ENCODE measurements at regions not wholly inside any gene's neighbourhood (a gene's known extent, or its start where the extent isn't known, plus 50 kb on each side); places are given as distances from the start of the nearest gene placed in this dataset.

DNA sequence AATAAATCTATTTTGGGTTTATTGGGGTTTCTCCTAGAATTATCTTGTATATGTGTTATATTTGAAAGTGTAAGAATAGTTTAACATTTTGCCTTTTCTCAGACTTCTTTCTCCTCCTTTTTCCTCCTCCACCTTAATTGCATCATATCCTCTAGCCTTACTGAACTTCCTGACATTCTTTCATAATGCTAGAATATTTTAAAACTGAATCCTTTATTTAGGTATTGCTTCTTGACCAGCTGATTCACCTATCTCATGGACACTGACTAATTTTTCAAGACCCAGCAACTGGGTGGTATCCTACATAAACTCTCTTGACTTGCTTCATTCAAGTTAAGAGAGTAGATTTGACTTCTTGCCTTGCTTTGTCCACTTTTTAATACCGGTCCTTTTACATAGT, 1508.9 kb downstream of the STIM2 start:
- TF ChIP-seq POLR2A (IDR thresholded peaks at IDR 0.05; ENCODE audit: low read depth, low read length): no peak
- TF ChIP-seq RBBP5 (conservative IDR thresholded peaks at IDR 0.05): no peak
- TF ChIP-seq, protein P1, sequence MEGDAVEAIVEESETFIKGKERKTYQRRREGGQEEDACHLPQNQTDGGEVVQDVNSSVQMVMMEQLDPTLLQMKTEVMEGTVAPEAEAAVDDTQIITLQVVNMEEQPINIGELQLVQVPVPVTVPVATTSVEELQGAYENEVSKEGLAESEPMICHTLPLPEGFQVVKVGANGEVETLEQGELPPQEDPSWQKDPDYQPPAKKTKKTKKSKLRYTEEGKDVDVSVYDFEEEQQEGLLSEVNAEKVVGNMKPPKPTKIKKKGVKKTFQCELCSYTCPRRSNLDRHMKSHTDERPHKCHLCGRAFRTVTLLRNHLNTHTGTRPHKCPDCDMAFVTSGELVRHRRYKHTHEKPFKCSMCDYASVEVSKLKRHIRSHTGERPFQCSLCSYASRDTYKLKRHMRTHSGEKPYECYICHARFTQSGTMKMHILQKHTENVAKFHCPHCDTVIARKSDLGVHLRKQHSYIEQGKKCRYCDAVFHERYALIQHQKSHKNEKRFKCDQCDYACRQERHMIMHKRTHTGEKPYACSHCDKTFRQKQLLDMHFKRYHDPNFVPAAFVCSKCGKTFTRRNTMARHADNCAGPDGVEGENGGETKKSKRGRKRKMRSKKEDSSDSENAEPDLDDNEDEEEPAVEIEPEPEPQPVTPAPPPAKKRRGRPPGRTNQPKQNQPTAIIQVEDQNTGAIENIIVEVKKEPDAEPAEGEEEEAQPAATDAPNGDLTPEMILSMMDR (IDR thresholded peaks at IDR 0.05 in 2 of 3, conservative IDR thresholded peaks at IDR 0.05 in 1 of 3; ENCODE audit: control insufficient read depth in 2 of 3, extremely low read depth in 1 of 3, insufficient read depth in 1 of 3, low read depth in 3 of 3, low read length in 3 of 3): no peak
- no peak for TF ChIP-seq NR2F1 (conservative IDR thresholded peaks at IDR 0.05)
- no peak for TF ChIP-seq MXI1 (IDR thresholded peaks at IDR 0.05; ENCODE audit: low read depth, low read length)
- TF ChIP-seq, protein P2, sequence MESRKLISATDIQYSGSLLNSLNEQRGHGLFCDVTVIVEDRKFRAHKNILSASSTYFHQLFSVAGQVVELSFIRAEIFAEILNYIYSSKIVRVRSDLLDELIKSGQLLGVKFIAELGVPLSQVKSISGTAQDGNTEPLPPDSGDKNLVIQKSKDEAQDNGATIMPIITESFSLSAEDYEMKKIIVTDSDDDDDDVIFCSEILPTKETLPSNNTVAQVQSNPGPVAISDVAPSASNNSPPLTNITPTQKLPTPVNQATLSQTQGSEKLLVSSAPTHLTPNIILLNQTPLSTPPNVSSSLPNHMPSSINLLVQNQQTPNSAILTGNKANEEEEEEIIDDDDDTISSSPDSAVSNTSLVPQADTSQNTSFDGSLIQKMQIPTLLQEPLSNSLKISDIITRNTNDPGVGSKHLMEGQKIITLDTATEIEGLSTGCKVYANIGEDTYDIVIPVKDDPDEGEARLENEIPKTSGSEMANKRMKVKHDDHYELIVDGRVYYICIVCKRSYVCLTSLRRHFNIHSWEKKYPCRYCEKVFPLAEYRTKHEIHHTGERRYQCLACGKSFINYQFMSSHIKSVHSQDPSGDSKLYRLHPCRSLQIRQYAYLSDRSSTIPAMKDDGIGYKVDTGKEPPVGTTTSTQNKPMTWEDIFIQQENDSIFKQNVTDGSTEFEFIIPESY (IDR thresholded peaks at IDR 0.05): no peak
- TF ChIP-seq HDAC2 (IDR thresholded peaks at IDR 0.05): no peak

All from GM12878 (cell line).